GM19043 (cell line): ENCODE measurements at regions not wholly inside any gene's neighbourhood (a gene's known extent, or its start where the extent isn't known, plus 50 kb on each side); places are given as distances from the start of the nearest gene placed in this dataset.
A peak's percentile ranks its signal among the peaks of the same experiment; 100 is the strongest.

Experiments used
- ATAC-seq: cut with Tn5 transposase; IDR thresholded peaks from one replicate; pipeline ENCODE4 v1.9.1; 2021; ENCODE audit warnings: low read depth; ENCODE audit not compliant: unreplicated experiment

- no peak for ATAC-seq
Measured at GRCh38 chr5:68551436-68551835, 335.9 kb downstream of the PIK3R1 start.

GRCh38 chr5:68554571-68555279 is 339.2 kb downstream of the PIK3R1 start:
- no peak for ATAC-seq

GRCh38 chr5:68555907-68556681 is 340.5 kb downstream of the PIK3R1 start:
- no peak for ATAC-seq

DNA sequence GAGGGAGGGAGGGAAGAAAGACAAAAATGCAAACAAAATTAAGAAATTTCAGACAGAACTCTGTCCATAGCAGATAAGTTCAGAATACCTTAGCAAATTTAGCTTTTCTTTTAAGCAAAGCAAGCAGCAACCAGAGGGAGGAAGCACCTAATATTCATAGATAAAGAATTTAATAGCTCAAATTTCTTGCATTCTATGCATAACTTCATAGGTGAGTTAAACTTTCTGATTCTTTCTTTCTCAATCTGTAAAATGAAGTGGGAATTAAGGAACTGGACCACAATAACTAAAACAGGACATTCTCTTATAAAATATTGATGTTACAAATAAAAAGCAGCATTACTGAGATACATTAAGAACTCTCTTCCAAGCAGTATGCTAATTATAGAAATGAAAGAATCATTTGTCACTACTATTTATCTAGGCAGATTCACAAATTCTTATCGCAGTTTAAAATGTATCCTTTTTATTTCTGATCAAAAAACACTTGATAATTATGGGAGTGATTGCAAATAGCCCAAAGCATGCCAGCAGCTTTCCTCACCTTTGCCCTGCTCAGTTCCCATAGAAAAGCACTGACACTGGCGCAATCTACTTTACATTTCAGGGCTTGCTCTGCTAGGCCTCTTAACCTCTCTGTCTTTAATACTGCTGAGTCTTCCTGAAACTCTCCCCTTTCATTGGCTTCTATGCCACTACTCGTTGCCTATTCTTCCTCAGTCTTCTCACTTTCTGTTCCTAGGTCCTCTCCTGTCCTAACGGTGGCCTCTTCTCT is 341.8 kb downstream of the PIK3R1 start:
- ATAC-seq, result no peak

DNA sequence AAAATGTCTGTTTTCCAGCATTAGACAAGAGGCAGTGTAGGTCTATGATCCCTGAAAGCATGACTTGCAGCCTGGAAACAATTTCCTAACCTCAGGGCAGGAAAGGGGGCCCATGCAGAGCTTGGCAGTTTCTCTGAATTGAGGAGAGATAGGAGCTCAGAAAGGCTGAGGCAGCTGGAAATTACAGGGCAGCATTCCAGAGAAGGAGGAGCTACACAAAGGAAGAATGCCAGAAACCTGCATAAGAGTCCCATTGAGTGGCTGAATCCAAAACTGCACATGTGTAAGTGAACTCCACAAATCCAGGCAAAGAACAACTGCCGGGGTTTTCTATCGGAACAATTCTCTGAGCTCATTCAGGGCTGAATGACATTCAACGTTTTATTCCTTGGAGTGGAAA is 346.8 kb downstream of the PIK3R1 start:
- no peak for ATAC-seq

DNA sequence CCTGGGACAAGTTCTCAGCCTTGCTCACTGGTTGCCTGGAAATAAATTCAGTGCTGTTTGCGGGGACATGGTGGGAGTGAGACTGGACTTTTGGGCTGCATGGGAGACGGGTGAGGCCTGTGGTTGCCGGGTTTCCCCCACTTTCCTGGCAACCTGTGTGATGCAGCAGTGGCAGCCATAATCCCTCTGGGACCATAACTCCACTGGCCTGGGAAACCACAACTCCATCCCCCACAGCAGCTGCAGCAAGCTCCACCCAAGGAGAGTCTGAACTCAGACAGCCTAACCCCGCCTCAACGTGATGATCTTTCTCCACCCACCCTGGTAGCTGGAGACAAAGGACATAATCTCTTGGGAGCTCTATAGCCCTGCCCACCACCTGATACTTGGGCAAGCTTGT is 349.9 kb downstream of the PIK3R1 start:
- peak; percentile 78 for ATAC-seq

- no peak for ATAC-seq
Measured at GRCh38 chr5:68576805-68577204, 361.2 kb downstream of the PIK3R1 start.

DNA sequence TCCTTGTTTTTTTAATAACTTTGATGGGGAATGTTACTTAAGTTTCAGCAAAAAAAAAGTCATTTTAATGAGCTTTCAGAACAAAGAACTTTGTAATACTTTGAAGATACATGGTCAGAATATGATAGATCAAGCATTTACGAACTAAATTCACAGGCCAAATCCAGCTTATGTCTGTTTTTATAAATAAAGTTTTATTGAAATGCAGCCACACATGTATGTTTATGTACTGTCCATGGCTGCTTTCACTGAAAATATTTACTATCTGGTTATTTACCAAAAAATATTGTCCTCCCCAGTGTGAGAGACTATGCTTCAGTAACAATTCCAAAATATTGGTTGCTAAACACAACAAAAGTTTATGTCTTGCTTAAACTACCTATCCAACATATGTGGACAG is 366.7 kb downstream of the PIK3R1 start:
- no peak for ATAC-seq

DNA sequence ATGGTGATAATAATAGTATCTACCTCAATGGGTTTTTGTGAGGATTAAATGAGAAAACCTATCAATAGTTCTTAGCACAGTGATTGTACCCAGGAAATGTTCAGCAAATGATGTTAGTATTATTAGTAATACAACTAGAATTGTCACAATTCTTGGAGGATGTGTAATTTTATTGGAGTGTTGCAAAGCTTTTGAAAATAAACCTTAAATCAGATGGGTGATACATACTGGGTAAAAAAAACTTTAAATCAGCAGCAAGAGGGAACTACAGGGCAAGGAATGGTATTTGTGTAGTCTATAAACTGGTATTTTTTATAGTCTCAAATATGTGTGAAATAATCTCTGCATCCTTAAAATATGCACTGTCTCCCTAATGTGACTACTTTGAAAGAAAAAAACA is 371.6 kb downstream of the PIK3R1 start:
- ATAC-seq, result no peak

DNA sequence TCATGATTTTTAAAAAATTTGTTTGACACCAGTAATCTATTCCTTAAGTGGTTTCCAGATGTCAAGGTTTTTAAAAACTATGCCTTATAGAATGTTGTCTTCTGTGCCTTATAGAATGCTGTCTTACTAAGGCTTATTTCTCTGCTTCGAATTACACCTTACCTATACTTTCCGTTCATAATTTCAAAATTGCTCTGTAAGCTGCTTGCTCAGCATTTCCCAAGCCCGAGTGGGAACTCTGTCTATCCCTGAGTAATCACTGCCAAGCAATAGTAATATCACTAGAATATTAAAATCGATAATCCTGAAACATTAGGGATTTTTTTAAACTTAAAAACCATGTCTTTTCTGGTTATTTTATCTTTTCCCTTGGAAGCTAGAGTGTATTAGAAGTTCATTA is 376.3 kb downstream of the PIK3R1 start:
- ATAC-seq, result no peak

DNA sequence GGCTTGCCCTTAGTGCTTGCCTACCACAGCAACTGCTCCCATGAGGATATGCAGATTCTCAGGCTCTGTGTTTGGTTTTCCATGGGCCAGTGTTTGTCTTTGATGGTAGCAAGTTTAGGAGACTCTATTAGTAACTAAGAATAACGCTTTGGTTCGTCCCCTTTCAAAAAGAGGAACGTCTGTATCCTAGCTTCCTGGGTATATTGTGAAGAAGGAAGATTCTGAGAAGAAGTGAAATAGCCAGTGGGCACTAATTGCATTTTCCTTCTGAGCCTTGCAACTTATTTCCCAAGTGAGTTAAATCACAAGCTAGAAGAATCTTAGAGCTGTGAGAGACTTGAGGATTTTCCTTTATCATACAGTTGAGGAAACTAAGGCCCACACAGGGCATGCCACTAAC is 376.8 kb downstream of the PIK3R1 start:
- ATAC-seq, result no peak

DNA sequence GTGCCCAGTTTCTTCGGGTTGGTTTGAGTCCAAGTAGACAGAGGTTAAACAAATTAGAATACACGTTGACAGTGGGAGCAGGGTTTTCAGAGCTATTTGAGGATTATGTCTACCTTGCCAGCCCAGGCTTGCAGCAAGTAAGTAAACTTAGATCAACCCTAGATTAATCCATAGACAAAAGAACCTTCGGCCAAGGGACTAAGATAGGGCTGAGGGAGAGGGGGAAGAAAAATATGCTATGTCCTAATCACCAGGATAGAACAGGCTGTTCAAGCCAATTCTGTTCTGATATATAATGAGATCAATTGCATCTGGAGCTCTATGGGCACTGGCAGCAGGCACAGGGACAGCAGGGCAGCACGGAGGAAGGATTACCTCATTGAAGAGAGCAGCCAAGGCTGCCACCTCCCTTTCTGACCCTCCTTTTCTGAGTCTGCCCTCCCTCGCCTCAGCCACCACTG is 377.7 kb downstream of the PIK3R1 start:
- ATAC-seq, result no peak

DNA sequence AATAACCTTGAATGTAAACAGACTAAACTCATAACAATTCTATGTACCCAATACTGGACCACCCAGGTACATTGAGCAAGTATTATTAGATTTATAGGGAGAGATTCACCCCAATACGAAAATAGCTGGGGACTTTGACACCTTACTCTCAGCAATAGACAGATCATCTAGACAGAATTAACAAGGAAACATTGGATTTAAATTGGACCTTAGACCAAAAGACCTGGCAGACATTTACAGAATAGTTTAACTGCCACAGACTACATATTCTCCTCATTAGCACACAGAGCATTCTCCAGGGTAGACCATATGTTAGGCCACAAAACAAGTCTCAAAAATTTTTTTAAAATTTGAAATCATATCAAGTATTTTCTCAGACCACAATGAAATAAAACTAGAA is 397.4 kb downstream of the PIK3R1 start:
- no peak for ATAC-seq

- ATAC-seq, result no peak
Measured at GRCh38 chr5:68618501-68618900, 402.9 kb downstream of the PIK3R1 start.

DNA sequence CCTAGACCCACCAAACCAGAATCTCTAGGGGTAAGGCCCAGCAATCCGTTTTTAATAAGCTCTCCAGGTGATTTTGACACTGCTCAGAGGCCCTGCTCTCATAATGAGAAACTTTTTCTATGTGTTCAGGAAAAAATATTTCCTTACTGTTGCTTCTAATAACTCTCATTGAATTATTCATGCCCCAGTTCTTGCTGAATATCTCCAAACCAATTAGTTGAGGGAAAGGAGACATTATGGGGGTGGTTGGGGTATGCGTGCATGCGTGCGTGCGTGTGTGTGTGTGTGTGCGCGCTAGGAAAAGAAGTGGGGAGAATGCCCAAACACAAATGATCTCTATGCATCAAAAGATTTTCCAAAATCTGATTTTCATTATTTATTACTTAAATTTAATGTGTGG is 411.4 kb downstream of the PIK3R1 start:
- no peak for ATAC-seq

DNA sequence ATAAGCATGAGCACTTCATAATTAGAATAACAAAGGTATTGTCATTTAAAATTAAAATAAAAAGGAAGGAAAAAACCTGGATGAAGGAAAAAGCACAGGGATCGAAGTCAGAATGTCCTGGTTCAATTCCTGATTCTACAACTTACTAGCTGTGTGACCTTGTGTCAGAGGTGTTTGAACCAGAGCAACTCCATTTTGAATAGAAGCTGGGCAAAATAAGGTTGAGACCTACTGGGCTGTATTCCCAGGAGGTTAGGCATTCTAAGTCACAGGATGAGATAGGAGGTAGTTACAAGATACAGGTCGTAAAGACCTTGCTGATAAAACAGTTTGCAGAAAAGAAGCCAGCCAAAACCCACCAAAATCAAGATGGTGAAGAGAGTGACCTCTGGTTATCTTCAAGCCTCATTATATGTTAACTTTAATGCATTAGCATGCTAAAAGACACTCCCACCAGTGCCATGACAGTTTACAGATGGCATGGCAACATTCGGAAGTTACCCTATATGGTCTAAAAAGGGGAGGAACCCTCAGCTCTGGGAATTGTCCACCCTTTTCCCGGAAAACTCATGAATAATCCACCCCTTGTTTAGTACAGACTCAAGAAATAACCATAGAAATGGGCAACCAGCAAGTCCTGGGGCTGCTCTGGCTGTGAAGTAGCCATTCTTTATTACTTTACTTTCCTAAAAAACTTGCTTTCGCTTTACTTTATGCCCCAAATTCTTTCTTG is 412.7 kb downstream of the PIK3R1 start:
- no peak for ATAC-seq

- ATAC-seq, result no peak
Measured at GRCh38 chr5:68630354-68630753, 414.8 kb downstream of the PIK3R1 start.

- no peak for ATAC-seq
Measured at GRCh38 chr5:68631884-68632283, 416.3 kb downstream of the PIK3R1 start.

GRCh38 chr5:68641211-68641610 is 425.7 kb downstream of the PIK3R1 start:
- peak; percentile 26 for ATAC-seq

GRCh38 chr5:68643064-68643463 is 427.5 kb downstream of the PIK3R1 start:
- ATAC-seq, result no peak

- peak; percentile 97 for ATAC-seq
Measured at GRCh38 chr5:68644971-68645370, 429.4 kb downstream of the PIK3R1 start.
